ENCODE measurements at regions not wholly inside any gene's neighbourhood (a gene's known extent, or its start where the extent isn't known, plus 50 kb on each side); places are given as distances from the start of the nearest gene placed in this dataset.

DNA sequence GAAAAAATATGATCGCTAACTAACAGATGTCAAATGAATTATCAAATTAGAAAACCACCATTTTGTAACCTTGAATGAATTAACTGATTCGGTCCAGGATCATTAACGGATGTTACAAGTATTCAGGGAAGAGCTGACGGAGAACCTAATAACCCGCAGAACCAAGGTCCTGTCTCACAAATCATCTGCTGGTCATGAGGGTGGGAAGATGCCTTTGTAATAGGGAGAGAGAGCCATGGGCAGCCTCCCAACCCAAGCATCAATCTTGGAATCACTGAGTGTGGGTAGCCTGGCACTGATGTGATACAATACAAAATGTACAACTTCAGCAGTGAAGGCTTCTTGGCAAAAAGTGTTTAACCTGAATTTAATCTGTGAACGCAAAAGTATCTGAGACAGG lies 89.6 kb upstream of the CLDN14 start:
- TF ChIP-seq, protein P1, sequence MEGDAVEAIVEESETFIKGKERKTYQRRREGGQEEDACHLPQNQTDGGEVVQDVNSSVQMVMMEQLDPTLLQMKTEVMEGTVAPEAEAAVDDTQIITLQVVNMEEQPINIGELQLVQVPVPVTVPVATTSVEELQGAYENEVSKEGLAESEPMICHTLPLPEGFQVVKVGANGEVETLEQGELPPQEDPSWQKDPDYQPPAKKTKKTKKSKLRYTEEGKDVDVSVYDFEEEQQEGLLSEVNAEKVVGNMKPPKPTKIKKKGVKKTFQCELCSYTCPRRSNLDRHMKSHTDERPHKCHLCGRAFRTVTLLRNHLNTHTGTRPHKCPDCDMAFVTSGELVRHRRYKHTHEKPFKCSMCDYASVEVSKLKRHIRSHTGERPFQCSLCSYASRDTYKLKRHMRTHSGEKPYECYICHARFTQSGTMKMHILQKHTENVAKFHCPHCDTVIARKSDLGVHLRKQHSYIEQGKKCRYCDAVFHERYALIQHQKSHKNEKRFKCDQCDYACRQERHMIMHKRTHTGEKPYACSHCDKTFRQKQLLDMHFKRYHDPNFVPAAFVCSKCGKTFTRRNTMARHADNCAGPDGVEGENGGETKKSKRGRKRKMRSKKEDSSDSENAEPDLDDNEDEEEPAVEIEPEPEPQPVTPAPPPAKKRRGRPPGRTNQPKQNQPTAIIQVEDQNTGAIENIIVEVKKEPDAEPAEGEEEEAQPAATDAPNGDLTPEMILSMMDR (IDR thresholded peaks at IDR 0.05) = no peak
- no peak for TF ChIP-seq POLR2A (IDR thresholded peaks at IDR 0.05)
